Osteocyte (in vitro differentiated cells): ENCODE measurements at regions not wholly inside any gene's neighbourhood (a gene's known extent, or its start where the extent isn't known, plus 50 kb on each side); places are given as distances from the start of the nearest gene placed in this dataset.

Source experiments
- DNase-seq: peaks from one replicate; pipeline ENCODE4 v3.0.0; 2021; ENCODE audit warnings: mixed read lengths; ENCODE audit not compliant: unreplicated experiment; ENCODE audit errors: extremely low spot score
- H3K27ac Mint-ChIP-seq: one replicate; pipeline ENCODE4 v1.8.0; 2021; ENCODE audit warnings: mild to moderate bottlenecking, mixed read lengths; ENCODE audit not compliant: unreplicated experiment
- H3K27me3 Mint-ChIP-seq: one replicate; pipeline ENCODE4 v1.8.0; 2021; ENCODE audit warnings: mixed read lengths; ENCODE audit not compliant: unreplicated experiment
- H3K36me3 Mint-ChIP-seq: one replicate; pipeline ENCODE4 v1.8.0; 2021; ENCODE audit warnings: mixed read lengths; ENCODE audit not compliant: unreplicated experiment
- H3K4me1 Mint-ChIP-seq: one replicate; pipeline ENCODE4 v1.8.0; 2021; ENCODE audit warnings: mixed read lengths; ENCODE audit not compliant: unreplicated experiment
- H3K4me3 Mint-ChIP-seq: one replicate; pipeline ENCODE4 v1.8.0; 2021; ENCODE audit warnings: mild to moderate bottlenecking, moderate library complexity, mixed read lengths; ENCODE audit not compliant: unreplicated experiment
- H3K9me3 Mint-ChIP-seq: one replicate; pipeline ENCODE4 v1.8.0; 2021; ENCODE audit warnings: mixed read lengths; ENCODE audit not compliant: unreplicated experiment
- CTCF ChIP-seq: fragments of 200-600 bp; sonication (generic); IDR thresholded peaks from 2 replicates; pipeline ENCODE4 v1.5.0; 2021; ENCODE audit warnings: antibody characterized with exemption, mild to moderate bottlenecking, moderate library complexity

GRCh38 chr10:9643782-9644181 lies 1373.9 kb upstream of the CELF2 start:
- no peaks in the 10 kb centered on the region for H3K4me1 Mint-ChIP-seq
- no peak overlapping the region for H3K27ac Mint-ChIP-seq

GRCh38 chr10:9645404-9645803 lies 1372.3 kb upstream of the CELF2 start:
- H3K36me3 Mint-ChIP-seq, result no peaks in the 10 kb centered on the region

More at GRCh38 chr10:9643782-9644181, 1373.9 kb upstream of the CELF2 start:
- no peak for DNase-seq
- Mint-ChIP-seq H3K4me3 (no peak overlapping the region), H3K27me3 (no peaks in the 10 kb centered on the region), H3K36me3 (no peaks in the 10 kb centered on the region), H3K9me3 (peaks cover 12% of the 10 kb centered on the region)
- no peak for TF ChIP-seq CTCF

GRCh38 chr10:9645928-9646600 lies 1371.6 kb upstream of the CELF2 start:
- peaks cover 3% of the 10 kb centered on the region for H3K27me3 Mint-ChIP-seq
- no peak overlapping the region for H3K27ac Mint-ChIP-seq
- H3K36me3 Mint-ChIP-seq, result no peaks in the 10 kb centered on the region
- no peaks in the 10 kb centered on the region for H3K4me1 Mint-ChIP-seq
- no peak for TF ChIP-seq CTCF
- H3K9me3 Mint-ChIP-seq, result peaks cover 12% of the 10 kb centered on the region
- no peak for DNase-seq
- no peak overlapping the region for H3K4me3 Mint-ChIP-seq

More at GRCh38 chr10:9645404-9645803, 1372.3 kb upstream of the CELF2 start:
- no peak for DNase-seq
- no peak for TF ChIP-seq CTCF
- Mint-ChIP-seq H3K9me3 (peaks cover 12% of the 10 kb centered on the region), H3K27me3 (peaks cover 3% of the 10 kb centered on the region), H3K27ac (no peak overlapping the region), H3K4me3 (no peak overlapping the region), H3K4me1 (no peaks in the 10 kb centered on the region)

DNA sequence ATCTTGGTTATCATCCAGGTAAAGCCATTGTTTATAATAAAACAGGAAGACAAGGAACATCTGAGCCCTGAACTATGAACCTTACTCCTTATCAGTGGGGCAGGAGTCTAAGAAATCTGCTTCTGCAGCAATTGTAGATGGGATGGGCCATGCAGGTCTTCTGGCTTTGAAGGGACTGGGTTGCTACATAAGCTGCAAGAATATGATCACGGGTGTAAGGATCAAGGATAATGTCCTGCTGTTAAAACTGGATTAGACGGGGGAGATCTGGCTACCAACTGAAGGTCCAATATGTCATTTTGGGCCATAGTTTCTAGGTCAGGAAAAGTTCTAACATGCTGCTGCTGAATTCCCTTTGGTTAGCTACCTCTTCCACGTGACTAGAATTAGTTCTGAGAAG lies 1363.4 kb upstream of the CELF2 start:
- Mint-ChIP-seq H3K4me3 (no peak overlapping the region), H3K27me3 (peaks cover 3% of the 10 kb centered on the region), H3K9me3 (no peaks in the 10 kb centered on the region), H3K27ac (no peak overlapping the region), H3K36me3 (no peaks in the 10 kb centered on the region), H3K4me1 (no peaks in the 10 kb centered on the region)
- TF ChIP-seq CTCF, result no peak
- no peak for DNase-seq

GRCh38 chr10:9656386-9656785 lies 1361.3 kb upstream of the CELF2 start:
- Mint-ChIP-seq H3K27ac (no peak overlapping the region), H3K27me3 (no peaks in the 10 kb centered on the region), H3K9me3 (peaks cover 4% of the 10 kb centered on the region), H3K4me1 (no peaks in the 10 kb centered on the region), H3K4me3 (no peak overlapping the region), H3K36me3 (no peaks in the 10 kb centered on the region)
- no peak for DNase-seq
- no peak for TF ChIP-seq CTCF
